GM18508 (cell line): ENCODE measurements at regions not wholly inside any gene's neighbourhood (a gene's known extent, or its start where the extent isn't known, plus 50 kb on each side); places are given as distances from the start of the nearest gene placed in this dataset.

Source experiments
- ATAC-seq: cut with Tn5 transposase; IDR thresholded peaks from one replicate; pipeline ENCODE4 v1.9.1; 2021; ENCODE audit warnings: moderate number of reproducible peaks; ENCODE audit not compliant: insufficient read depth, unreplicated experiment

- ATAC-seq, result no peak
Measured at GRCh38 chrX:9310616-9311015, 154.2 kb upstream of the TBL1X start.

- ATAC-seq, result no peak
Measured at GRCh38 chrX:9311421-9312160, 153.3 kb upstream of the TBL1X start.

- peak; percentile 75 for ATAC-seq
Measured at GRCh38 chrX:9312922-9313867, 151.7 kb upstream of the TBL1X start.

DNA sequence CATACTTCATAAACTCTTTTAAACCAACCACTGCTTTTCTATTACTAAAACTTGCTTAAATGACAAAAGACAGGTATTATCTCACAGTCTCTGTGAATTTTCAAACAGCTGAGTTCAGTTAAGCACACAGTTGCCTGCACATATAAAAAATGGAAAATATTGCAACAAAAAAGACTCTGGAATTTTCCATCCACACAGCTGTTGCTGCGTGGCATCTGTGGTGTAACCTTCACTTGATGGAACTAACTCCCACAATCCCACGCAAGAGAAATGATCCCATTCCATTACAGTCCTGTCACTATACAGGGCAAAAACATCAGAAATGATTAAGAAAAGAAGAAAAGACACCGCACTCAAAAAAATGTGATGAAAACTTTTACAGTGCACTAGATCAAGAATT, 149.8 kb upstream of the TBL1X start:
- no peak for ATAC-seq

DNA sequence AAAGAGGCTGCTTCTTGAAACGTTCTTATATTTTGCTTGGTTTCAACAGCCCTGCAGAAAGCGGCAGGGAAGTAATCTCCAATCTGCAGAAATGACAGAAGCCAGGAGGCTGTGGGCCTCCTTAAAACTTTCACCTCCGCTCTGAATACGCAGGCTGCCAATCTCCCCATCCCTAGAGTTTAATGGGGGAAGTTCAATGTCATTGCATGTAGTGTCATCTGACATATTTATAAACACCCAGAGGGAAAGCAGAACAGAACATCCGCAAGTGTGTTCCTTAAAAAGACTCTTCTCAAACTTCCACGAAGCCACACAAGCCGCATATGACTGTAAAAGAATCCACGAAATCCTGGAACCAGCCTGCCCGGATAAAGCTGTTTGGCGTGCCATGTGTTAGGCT, 148.8 kb upstream of the TBL1X start:
- no peak for ATAC-seq

- ATAC-seq, result no peak
Measured at GRCh38 chrX:9317176-9317575, 147.7 kb upstream of the TBL1X start.

DNA sequence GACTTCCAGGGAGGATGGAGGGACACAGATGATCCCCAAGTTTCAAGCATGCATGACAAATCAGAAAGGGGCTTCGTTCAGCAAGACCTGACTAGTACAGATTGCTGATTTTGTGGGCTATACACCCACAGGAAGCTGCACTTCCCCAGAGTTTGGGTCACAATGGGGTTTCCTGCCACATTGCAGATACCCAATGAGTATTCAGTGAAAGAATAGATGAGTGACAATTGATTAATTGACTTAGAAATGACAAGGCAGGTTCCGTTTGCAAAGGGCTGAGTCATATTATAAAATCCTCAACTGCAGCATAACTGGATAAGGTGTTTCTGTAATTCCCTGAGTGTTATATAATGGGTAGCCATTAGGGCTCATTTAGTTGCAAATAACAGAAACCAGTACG, 146.6 kb upstream of the TBL1X start:
- ATAC-seq, result no peak

GRCh38 chrX:9318766-9319165, 146.1 kb upstream of the TBL1X start:
- no peak for ATAC-seq

DNA sequence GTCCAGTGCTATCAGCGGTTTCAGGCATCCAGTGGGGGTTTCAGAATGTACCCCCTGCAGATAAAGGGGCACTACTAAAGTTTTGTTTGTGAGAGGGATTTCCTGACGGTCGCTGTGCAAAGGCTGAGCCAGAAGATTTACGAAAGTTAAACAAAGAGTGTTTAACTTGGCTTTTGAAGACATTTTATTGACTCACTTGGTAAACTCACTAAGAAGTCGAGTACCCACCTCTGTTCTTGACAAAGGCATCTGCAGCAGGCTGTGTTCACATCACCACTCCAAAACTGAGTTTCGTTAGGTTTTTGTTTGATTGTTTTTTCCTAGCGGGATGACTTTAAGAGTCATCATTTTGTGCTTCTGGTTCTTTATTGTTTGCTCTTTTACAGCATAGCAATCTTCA, 143.9 kb upstream of the TBL1X start:
- no peak for ATAC-seq

DNA sequence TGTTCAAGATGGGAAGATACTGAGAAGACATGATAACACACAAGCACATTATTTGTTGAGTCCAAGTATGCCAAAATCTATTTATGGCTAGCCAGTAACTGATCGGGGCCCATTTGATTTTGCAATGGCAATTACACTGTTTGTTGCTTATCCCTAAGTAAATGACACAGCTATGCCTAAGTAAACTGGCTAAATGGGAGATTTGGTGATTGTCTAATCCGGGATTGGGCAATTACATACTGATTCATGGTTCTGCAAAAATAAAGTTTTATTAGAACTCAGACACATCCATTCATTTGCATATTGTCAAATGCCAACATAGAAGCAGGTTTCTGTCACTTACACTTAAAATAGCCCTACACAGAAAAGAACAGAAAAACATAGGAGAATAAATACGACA, 140.2 kb upstream of the TBL1X start:
- no peak for ATAC-seq

DNA sequence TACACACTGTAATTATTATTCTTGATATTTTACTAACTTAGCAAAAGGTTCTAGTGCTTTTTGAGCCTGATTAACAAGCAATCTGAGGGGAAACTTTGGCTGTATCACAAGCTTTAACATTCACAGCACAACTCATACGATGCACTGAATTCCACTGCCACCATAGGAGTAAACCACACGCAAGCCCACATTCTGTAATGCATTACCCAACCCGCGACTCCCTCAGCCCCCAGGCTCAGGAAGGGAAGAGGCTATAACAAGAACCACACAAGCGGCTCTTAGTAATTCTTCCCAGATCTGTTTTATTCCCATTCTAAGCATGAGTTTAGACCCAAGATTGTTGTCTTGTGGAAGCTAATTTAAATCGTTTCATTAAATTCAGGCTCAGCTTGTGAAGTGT, 138.5 kb upstream of the TBL1X start:
- no peak for ATAC-seq

DNA sequence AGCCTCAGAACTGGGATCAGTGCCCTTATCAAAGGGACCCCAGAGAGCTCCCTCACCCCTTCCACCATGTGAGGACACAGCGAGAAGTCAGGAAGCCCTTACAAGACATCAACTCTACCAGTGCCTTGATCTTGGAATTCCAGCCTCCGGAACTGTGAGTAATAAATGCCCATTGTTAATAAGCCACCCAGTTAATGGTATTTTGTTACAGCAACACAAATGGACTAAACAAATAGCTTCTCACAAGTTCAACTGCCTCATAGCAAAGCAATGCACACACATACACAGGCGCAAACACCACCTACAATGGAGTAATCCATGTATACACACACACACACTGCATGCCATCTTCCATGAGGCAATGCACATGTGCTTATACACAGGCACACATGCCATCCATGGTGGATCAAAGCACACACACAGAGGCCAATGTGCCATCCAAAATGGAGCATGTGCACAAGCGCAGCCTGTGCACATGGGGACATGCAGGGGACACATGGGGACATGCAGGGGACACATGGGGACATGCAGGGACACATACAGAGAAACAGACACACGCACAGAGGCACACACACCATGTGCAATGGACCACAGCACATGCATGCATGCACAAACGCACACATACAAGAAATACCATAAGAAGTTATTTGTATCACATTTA, 137.6 kb upstream of the TBL1X start:
- no peak for ATAC-seq

- no peak for ATAC-seq
Measured at GRCh38 chrX:9327747-9328145, 137.1 kb upstream of the TBL1X start.

DNA sequence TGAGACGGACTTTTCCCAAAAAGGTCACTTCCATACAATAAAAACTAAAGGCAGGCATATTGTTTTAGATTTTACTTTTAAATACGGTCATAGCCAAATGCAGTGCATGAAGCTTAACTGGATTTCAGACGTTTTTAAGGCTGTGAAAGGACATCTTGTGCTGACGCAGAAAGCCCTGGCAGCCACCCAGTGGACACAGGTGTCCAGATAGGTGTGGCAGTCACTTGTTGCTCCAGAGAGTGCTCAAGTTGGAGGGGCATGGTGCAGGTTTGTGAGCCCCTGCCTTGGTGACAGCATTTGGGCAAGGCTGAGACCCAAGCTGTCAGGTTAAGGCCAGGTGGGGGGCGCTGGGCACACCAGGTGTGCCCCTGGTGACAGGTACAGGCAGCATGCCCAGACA, 135.8 kb upstream of the TBL1X start:
- ATAC-seq, result no peak

GRCh38 chrX:9330249-9330982, 134.4 kb upstream of the TBL1X start:
- no peak for ATAC-seq

DNA sequence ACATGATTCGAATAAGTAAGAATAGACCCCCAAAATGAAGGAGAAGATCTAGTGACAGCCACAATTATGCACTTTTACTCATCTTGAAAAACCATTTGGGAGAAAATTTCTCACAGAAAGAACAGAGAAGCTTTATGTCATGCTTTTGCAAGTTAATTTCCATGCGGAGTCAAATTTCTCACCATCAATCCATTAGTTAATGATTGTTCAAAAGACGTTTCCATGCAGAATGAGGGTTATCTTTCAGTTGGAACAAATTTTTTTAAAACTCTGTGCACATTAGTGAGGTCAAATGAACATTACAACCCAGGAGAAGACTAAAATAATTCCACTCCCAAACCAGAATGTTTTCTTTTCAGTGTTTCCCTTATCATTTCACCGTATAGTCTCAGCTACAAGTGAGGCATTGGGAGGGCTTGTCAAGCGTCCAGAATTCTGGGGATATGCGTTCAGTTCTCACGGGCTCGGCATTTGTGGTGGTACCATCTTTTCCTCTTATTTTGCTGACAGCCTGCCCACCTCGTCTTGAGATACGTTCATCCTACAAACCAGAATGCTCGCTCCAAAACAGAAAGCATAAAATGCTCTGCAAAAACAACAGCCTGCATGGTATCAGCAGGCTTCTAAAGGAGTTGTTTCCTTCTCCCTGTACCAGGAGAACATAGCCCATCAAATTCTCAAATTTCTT, 130.8 kb upstream of the TBL1X start:
- no peak for ATAC-seq

DNA sequence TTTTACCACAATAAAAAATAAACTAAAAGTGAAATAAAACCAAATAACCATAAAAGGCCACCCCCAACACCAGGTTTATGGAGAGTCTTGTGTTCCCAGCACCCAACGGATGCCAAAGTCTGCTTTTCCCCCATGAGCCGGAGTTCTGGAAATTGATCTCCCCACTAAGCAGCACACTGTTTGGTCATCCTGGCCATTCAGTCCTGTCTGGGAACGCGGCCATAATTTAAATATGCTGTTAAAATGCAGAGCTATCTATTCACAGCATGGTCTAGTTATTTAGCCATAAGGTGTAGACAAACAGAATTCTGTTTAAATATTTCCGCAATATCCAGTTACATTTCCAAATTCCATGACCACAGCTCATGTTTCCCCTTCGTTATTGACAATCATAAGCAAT, 129.6 kb upstream of the TBL1X start:
- ATAC-seq, result no peak

DNA sequence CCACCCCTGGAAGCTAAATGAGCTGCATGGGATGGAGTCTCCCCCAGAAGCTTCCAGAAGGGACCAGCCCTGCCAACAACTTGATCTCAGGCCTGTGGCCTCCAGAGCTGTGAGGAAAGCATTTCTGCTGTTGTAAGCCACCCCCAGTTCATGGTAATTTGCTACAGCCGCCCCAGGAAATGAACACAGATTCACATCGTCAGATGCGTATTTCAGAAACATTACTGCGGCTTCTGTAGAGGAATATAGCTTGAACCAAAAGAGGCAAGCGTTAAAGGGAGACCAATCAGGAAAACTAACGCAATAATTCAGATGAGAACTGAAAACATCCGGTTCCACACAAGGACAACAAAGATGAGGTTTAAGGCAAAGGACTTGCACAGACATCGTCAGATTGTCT, 128.4 kb upstream of the TBL1X start:
- no peak for ATAC-seq

DNA sequence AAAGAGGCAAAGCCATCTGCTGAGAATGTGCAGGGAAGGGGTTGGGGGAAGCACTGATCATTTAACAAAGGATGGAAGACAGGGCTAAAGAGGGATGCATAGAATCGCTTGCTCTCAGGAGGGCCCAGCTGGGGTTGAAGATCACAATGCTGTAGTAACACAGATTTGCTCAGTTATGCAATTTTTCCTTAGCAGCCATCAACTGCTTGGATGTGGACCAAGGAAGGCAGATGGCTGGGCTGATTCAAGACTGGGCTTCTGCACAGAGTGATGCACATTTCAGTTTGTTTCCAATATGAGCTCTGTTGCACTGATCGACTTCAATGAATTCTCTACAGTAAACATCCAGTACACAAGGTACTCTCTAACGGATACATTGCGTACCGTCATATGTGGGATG, 127.8 kb upstream of the TBL1X start:
- ATAC-seq, result no peak

DNA sequence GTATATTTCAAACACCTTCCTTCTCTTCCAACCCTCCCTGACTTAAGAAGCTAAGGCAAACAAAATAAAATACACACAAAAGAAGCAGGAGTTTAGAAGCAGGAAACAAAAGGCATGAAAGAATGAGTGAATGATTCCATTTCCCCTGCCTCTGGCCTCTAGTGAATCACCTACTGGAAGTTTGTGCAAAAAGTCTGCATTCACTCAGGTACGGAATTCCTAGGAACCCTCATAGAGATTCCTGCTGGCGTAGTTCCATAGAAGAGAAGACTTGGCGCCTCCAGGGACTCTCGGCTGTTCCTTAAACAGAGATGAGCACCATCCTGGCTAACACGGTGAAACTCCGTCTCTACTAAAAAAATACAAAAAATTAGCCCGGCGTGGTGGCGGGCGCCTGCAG, 125.9 kb upstream of the TBL1X start:
- no peak for ATAC-seq
